Ureter (tissue), 1 donor: ENCODE measurements at regions not wholly inside any gene's neighbourhood (a gene's known extent, or its start where the extent isn't known, plus 50 kb on each side); places are given as distances from the start of the nearest gene placed in this dataset.

Experiments used
- DNase-seq: peaks from one replicate; pipeline ENCODE4 v3.0.0-alpha.2; 2020; ENCODE audit warnings: low spot score
- donor health status: DM: yes; HTN: yes; CAD: no.

DNA sequence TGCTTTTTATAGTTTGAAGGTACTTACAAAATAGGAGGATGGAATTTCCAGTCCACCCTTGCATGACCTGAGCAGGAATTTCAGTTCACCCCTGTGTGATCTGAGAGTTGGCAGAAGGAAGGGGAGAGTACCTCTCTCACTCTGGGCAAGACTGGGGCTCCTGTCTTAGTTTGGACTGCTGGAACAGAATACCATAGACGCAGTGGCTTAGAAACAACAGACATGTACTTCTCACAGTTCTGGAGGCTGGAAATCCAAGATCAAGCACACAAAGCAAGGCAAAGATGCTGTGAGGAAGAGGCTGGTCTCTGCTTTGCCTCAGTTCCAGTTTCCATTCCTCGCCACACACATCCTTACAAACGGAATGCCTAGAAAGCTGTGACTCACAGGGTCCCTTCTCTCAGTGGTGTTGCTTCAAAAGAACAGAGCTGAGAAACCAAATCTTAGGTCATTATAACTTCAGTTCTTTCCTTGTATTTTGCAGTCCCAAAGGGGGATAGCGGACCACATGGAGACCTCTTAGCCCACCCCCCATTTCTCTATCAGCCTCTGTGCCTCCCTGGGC lies 108.8 kb upstream of the HAAO start:
- no peak for DNase-seq

DNA sequence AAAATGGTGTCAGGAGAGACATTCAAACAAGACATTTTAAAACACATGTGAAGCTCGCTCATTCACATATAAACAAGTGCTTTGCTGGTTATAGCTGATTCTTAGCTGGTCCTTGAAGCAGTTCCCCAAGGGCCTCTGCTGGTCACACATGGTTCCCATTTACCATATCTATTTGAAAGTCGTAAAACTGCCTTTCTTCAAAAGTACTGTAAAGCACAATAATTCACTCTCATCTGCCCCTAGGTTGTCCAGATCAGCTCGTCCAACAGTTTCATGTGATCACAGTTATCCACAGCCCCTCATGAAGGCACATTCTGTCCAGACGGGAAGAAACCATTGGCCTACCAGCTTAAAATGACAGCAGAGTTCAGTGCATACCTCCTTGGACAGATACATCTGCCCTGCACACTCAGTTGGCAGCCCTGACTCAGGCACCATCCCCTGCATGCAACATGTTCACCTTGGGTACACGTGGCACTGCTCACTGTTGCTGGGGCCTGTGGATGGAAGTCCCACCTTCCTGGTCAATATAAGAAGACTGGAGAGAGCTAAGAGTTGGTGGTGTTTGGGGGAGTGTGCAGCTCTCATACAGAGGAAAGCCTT lies 108.0 kb upstream of the HAAO start:
- no peak for DNase-seq

DNA sequence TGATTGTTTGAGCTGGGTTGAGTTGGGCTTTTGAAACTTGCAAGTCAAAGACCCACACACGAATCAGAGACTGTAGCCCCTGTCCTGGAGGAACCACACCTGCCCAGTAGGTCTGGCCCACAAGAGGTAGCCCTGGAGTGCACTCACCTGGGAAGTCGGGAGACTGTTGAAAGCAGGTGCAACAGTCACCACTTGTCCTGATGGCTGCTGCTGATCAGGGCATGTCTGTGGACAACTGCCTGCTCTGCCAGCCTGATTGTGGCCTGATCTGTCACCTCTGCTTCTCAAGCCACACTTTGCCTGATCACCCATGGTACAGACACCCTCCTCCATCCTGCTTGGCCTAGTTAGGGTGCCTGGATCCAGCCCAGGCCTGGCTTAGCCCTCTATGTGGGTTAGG lies 105.0 kb upstream of the HAAO start:
- DNase-seq = no peak

DNA sequence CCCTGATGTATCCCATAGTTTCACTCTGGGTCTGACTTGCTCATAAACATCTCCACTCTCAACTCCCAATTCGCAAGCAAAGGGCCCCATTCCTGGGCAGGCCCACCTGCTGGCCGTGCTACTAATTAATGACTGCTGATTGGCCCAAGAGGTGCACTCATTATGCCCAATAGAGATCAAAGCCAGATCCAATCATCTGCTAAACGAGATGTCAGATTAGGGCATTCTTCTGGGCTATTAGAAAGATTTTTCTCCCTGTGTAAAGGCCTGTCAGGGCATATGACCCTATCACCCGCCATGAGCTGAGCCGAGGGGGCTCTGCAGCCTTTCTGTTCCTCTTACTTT lies 103.4 kb upstream of the HAAO start:
- no peak for DNase-seq

DNA sequence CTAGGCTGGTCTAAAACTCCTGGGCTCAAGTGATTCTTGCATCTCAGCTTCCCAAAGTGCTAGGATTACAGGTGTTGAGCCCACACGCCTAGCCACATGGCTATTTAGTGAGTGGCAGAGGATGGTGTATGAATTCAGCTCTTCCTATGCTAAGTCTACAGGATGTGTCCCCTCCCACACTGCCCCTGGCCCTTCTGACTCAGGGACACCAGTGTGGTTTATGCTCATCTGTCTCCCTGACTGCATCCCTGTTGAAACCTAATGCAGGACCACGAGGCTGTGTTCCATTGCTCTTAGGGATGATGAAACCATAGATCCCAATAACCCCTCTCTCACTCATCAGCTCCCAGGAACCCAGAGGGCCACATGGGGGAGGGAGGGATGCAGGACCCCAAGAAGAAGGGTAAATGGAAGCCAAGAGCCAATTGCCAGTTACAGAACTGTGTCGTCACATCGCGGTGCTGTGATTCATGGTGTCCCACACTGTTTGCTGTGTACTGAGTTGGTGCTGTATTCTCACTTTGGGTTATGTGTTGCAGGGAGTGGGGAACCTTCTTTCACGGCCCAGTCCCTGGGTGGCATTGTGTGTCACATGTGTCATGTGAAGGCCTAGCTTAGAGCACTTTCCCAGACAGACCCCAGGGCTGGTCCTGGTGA lies 102.9 kb upstream of the HAAO start:
- DNase-seq = no peak

DNA sequence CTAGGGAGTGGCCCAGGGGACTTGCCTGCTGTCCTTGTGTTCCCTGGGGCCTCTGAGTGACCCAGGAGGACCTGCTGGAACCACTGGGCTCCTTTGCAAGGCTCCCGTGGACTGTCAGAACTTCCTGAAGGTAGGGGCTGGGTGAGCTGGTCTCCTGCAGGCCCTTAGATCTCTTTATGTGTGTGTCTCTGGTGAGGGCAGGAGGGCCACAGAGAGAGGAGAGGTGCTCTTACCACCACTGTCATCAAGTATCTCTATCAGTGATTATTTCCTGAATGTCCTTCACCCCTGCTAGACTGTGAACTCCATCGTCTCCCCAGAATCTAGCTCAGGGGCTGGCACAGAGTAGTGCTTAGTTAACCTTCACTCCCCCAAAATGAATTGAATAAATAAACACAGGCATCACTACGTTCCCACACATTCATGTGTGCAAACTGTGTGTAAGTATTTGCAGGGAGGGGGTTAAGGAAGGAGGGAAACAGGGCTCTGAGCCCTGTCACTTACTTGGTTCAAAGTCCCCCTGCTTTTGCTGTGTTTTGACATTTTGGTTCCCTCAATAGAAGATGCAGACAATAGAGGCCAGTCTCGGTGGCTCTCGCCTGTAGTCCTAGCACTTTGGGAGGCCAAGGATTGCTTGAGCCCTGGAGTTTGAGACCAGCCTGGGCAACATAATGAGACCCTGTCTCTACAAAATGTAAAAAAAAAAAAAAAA lies 100.8 kb upstream of the HAAO start:
- DNase-seq = no peak

DNA sequence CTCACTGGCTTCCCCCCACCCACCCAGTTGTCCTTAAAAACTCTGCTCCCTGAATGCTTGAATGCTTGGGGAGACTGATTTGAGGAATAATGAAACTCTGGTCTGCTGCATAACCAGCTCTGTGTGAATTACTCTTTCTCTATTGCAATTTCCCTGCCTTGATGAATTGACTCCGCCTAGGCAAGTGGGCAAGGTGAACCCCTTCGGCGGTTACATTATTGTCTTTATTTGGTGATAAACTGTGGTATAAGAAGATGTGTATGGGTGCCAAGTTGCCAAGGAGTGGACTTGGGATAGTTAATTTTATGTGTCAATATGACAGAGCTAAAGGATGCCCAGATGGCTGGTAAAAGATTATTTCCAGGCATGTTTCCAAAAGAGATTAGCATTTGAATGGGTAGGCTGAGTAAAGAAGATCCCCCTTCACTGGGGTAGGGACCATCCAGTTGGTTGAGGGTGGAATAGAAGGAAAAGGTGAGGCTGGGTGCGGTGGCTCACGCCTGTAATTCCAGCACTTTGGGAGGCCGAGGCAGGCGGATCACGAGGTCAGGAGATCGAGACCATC lies 98.5 kb upstream of the HAAO start:
- no peak for DNase-seq

DNA sequence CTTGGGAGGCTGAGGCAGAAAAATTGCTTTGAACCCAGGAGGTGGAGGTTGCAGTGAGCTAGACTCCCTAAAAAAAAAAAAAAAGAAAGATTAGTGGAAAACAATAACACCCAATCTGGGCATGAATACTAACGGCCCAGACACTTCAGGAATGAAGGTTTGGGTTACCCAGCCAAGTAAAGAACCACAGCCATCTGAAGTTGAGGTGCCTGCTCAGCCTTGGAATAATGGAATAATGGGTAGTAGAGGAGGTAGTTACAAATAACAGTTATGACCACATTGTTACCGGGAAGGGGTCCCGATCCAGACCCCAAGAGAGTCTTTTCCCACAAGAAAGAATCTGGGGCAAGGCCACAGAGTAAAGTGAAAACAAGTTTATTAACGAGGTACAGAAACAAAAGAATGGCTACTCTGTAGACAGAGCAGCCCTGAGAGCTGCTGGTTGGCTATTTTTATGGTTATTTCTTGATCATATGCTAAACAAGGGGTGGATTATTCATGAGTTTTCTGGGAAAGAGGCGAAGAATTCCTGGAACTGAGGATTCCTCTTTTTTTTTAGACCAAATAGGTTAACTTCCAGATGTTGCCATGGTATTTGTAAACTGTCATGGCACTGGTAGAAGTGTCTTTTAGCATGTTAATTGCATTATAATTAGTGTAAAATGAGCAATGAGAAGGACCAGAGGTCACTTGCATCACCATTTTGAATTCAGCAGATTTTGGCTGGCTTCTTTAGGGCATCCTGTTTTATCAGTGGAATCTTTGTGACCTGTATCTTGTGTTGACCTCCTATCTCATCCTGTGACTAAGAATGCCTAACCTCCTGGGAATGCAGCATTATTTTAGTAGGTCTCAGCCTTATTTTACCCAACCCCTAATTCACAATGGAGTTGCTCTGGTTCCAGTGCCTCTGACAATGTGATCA lies 96.2 kb upstream of the HAAO start:
- DNase-seq = no peak

DNA sequence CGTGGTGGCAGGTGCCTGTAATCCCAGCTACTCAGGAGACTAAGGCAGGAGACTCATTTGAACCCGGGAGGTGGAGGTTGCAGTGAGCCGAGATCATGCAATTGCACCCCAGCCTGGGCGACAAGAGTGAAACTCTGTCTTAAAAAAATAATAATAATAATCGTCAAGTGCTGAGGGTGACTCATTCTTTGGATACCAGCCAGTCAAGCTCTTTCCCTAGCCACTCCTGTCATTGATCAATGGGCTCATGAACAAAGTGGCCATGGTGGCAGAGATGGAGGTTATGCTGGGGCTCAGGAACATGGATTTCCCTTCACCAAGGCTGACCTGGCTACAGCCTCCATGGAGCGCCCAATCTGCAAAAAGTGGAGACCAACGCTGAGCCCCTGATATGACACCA lies 94.5 kb upstream of the HAAO start:
- DNase-seq = no peak

DNA sequence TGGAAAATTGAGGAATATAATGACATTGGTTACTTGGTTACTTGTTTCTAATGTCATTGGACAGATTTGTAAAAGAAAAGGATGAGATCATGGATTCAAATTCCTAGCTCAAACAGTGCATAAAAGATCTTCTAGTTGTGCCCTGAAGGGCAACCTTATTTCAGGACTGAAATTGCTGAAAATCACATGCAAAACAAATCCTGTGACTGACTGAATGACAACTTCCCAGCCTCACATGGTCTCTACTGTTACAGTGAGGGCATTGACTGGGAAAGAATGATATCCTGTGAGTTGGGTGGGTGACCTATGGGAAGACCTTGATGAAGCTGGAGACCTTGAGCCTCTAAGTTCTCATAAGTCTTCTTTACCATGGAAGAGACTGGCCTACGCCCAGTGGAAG lies 90.4 kb upstream of the HAAO start:
- DNase-seq = no peak

DNA sequence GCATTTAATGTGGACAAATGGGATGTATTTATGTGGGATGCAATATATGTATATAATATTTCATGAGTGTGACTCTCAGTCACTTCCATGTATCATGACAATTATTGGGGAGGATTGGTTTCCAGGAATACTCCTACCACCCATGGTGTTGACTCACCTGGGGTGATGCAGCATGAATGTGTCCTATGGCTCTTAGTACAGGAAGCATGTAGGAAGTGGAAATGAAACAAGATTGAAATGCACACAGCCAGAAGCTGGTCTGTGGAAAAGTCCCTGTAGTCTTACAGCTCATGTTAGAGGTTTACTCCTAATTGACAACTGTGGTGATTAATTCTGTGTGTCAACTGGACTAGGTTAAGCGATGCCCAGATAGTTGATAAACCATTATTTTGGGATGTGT lies 89.3 kb upstream of the HAAO start:
- DNase-seq = no peak

DNA sequence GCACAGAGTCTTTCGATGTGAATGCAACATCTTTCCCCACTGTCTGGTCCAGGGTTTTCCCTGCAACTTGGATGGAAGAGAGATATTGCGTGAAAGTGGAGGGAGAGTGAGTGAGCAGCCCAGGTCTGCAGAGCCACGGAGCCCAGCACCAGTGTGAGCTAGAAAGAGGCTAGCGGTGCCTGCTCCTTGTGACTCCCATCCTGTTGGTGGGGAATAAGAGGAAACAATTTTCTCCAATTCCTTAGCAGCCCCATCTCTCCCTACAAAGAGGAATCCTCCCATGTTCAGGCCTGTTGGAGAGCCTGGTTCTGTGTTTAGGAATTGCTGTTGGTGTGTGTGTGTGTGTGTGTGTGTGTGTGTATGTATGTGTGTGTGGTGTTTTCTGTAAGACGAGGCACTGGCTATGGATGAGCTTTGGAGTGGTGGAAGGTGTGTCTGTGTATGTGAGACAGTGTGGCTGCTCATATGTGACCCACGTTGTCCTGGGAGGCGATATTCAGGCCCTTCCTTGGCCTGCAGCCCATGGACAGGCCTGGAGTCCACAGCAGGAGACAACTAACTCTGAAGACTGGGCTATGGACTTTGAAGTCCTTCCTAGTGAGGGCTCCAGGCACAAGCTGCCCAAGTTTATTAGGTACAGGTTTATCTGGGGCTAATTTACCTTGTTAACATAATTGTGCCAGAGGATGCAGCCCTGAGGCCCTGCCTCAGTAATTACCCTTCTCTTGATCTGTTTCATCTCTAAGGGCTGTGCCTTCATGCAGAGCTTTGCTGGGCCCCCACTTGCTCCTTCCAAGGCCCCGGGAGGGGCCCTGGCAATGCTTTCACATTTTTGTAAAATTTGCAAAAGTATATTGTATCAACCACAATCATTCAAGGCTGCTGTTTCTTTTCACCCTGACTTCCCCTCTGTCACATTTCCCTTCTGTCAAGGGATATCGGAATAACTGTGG lies 88.6 kb upstream of the HAAO start:
- DNase-seq = no peak

DNA sequence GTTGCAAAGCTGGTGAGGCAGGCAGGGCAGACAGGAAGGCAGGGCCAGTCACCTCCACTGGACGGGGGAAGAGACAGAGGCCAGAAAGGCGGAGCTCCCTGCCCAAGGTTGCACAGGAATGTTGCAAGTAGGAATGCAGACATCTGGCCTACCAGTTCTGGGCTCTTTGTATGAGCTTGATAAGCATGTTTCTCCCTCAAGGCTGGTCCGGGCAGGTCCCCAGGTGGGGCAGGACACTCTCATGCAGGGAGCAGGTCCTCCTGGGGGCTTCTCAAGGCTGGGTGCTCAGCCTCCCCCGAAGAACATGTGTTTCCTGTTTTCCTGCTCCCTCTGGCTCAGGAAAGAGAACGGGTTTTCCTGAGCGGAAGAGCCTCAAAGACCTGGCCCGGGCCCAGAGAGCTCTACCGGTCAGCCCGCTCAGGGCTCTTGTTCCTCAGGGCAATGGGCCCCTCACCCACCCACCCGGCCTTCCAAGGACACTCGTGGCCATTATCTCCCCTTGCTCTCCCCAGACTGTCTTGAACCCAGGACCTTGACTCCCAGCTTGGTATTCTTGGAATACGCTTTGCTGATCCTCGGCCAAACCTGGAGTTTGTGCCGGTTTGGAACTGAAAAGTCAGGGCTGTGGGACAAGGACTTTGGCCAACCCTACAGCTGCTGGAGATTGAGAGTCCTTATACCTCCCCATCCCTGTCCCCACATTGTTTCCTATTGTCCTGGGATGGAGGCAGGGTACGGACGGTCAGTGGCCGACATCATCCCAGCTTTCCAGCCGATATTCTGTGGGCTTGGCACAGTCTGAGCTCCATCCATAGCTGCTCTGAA lies 87.7 kb upstream of the HAAO start:
- DNase-seq = no peak

DNA sequence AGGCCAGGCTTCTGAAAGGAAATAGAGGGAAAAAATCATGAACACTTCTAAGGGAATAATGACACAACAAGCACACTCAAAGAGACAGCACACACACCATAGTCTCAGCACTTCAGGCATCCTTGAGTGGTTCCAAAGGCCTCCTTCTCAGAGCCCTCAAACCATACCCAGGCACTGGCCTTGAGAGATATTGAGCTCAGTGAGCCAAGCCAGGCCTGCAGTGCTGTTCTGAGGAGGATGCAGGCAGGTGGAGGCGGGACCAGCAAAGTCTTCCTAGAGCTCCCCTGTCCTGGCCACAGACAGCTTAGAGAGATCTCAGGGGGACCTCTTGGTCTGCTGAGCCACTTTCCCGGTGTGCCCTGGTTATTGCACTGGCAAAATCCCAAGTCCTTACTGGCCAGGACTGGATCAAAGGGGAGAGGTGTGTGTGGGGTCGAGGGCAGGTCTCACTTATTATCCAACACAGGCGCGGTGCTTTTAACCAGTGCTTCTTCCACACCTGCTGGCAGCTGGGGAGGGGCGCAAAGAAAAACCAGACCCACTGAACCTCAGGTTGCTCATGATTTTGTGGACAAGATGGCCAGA lies 86.8 kb upstream of the HAAO start:
- DNase-seq = no peak

DNA sequence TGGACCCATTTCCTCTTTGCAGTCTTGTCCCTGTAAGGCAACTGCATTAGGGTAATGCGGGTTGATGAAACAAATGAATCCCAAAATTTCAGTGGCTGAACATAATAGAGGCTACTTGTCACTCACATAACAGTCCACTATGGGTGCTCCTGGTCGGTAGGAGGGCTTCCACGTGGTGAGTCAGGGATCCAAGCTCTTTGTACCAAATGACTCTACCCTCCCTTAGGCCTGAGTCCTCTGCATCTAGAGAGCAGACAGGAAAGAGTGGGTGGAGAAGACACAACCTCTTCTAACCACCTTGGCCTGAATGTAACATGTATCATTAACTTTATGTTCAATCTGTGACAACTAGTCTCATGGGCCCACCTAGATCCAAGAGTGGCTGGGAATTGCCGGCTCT lies 86.2 kb upstream of the HAAO start:
- no peak for DNase-seq

DNA sequence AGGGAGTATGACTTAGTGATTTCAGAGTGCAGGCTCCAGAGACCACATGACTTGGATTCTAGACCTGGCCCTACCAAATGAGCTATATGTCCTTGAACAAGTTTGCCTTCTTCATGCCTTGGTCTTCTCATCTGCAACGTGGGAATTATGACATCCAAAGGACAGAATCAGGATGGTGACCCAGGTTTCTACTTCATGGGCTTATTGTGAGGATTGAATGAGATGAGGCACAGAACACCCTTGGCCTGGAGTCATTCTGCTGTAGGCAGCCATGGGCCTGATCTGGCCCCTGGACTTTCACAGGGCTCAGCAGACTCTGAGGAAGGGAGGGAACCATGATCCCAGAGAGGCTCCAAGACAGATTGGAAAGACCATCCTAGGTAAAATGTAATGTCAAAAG lies 85.6 kb upstream of the HAAO start:
- DNase-seq = no peak

DNA sequence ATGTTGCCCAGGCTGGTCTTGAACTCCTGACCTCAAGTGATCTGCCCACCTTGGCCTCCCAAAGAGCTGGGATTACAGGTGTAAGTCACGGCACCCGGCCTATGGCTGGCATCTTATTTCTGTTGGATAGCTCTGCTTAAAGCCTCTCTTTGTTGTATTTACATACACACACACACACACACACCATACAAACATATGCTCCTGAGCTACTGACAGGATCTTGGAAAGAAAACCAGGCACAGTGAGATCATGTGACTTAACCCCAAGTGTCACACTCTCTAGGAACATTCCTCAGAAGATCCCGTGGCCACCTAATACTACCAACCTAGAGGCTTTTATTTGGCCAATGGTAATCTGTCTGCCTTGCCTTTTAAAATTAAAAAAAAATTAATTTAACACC lies 85.1 kb upstream of the HAAO start:
- DNase-seq = no peak

DNA sequence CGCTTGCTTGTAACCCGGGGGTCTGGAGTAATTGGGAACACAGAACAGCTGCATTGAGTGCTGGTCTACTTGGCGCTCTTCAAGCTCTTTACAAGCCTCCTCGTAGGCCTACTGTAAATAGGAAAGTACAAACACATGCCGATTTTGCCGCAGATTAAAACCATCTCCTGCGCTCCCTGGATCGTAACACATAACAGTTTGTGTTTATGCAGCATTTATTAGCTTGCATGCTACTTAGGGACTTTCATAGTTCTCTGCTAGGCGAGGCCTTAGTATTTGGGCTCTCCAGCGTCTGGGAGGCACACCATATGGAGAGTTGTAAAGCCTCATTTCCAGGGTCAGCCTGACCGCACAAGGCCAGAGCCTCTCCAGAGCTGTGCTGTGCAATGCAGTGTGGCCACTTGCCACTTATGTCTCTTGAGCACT lies 84.0 kb upstream of the HAAO start:
- no peak for DNase-seq

DNA sequence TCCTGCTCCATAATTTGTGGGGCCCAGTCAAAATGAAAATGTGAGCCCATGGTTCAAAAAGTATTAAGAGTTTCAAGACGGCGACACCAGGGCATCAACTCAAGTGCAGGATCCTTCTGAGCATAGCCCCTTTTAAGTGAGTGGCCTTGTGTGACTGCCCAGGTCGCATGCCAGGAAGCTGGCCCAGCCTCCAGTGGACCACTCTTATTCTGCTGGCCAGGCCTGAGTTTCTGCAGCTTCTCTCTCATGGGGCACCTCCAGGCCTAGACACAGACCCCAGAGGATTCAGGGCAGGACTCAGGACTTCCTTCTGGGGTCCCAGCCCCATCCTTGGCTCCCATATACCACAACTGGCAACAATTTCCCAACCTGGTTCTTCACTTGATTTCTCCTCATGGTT lies 83.5 kb upstream of the HAAO start:
- no peak for DNase-seq
